Keratinocyte (primary cell): ENCODE measurements at regions not wholly inside any gene's neighbourhood (a gene's known extent, or its start where the extent isn't known, plus 50 kb on each side); places are given as distances from the start of the nearest gene placed in this dataset.

ENCODE experiments used
- DNase-seq: peaks from one replicate; pipeline ENCODE4 v3.0.0-alpha.2; 2011; ENCODE audit warnings: low read depth, missing footprints, low spot score
- FAIRE-seq: peaks from 2 replicates; lab custom pipeline; 2011; peaks lifted over from hg19 to GRCh38; lab: Jason Lieb, UNC
- H2AFZ ChIP-seq: 2 replicates; pipeline ENCODE4 v1.6.0; 2012; ENCODE audit warnings: low read length, control low read depth, inconsistent platforms; ENCODE audit not compliant: control insufficient read depth
- H3K27ac ChIP-seq: 2 replicates; pipeline ENCODE4 v1.5.1; 2011; ENCODE audit warnings: low read length; ENCODE audit not compliant: control insufficient read depth, insufficient read depth
- H3K27me3 ChIP-seq: 3 replicates; pipeline ENCODE4 v1.6.0; 2011; ENCODE audit warnings: low read length; ENCODE audit not compliant: control insufficient read depth, insufficient read depth; ENCODE audit errors: extremely low read depth
- H3K36me3 ChIP-seq, 2 experiments: 2 replicates in 1 of 2; 3 replicates in 1 of 2; pipeline ENCODE4 v1.5.1; 2011; ENCODE audit warnings: low read length in 2 of 2, mild to moderate bottlenecking in 1 of 2; ENCODE audit not compliant: control insufficient read depth in 2 of 2, insufficient read depth in 2 of 2; ENCODE audit errors: extremely low read depth in 1 of 2
- H3K4me1 ChIP-seq: 3 replicates; pipeline ENCODE4 v1.5.1; 2011; ENCODE audit warnings: low read length; ENCODE audit not compliant: control insufficient read depth, insufficient read depth; ENCODE audit errors: extremely low read depth
- H3K4me2 ChIP-seq: 3 replicates; pipeline ENCODE4 v1.6.0; 2011; ENCODE audit warnings: low read depth, low read length; ENCODE audit not compliant: control insufficient read depth, insufficient read depth; ENCODE audit errors: extremely low read depth
- H3K4me3 ChIP-seq, 3 experiments: fragments of 200-600 bp in 1 of 3; sonication (generic) in 1 of 3; 2 replicates in 2 of 3; 3 replicates in 1 of 3; pipeline ENCODE4 v1.5.1; 2011 to 2016; ENCODE audit warnings: low read length in 3 of 3, mild to moderate bottlenecking in 3 of 3, control low read depth in 2 of 3, inconsistent platforms in 1 of 3, low read depth in 1 of 3, mixed read lengths in 1 of 3, mixed run types in 1 of 3, moderate library complexity in 1 of 3; ENCODE audit not compliant: control insufficient read depth in 2 of 3, insufficient read depth in 2 of 3; ENCODE audit errors: extremely low read depth in 1 of 3
- H3K79me2 ChIP-seq: 2 replicates; pipeline ENCODE4 v1.6.0; 2012; ENCODE audit warnings: low read length; ENCODE audit not compliant: control insufficient read depth, insufficient read depth
- H3K9ac ChIP-seq: 3 replicates; pipeline ENCODE4 v1.6.0; 2011; ENCODE audit warnings: low read length; ENCODE audit not compliant: control insufficient read depth, insufficient read depth; ENCODE audit errors: extremely low read depth
- H3K9me1 ChIP-seq: 3 replicates; pipeline ENCODE4 v1.6.0; 2011; ENCODE audit warnings: low read length; ENCODE audit not compliant: control insufficient read depth, insufficient read depth; ENCODE audit errors: extremely low read depth
- H3K9me3 ChIP-seq: 2 replicates; pipeline ENCODE4 v1.5.1; 2012; ENCODE audit warnings: low read depth, low read length; ENCODE audit not compliant: control insufficient read depth
- H4K20me1 ChIP-seq: 3 replicates; pipeline ENCODE4 v1.6.0; 2011; ENCODE audit warnings: low read length; ENCODE audit not compliant: control insufficient read depth, insufficient read depth; ENCODE audit errors: extremely low read depth
- EZH2 ChIP-seq: IDR thresholded peaks from one replicate; pipeline ENCODE4 v1.6.1; 2012; ENCODE audit warnings: inconsistent platforms, mild to moderate bottlenecking, low read length, moderate library complexity
- dilution Hi-C: fragments of 300-500 bp; cut with MboI; formaldehyde crosslinking; loops from one replicate; pipeline ENCODE4 v1.7.0; 2020; ENCODE audit warnings: low sequenced_read_pairs; ENCODE audit not compliant: extremely low pct_ligation_motif_present
- TF ChIP-seq, protein P1 (sequence below), 3 experiments: IDR thresholded peaks in 1 of 3; conservative IDR thresholded peaks in 1 of 3; optimal IDR thresholded peaks in 1 of 3; 2 replicates in 2 of 3; 3 replicates in 1 of 3; pipeline versions ENCODE3 to v1.5.1; 2011; ENCODE audit warnings: low read length in 3 of 3, mild to moderate bottlenecking in 3 of 3, moderate library complexity in 2 of 3, control low read depth in 1 of 3, inconsistent platforms in 1 of 3; ENCODE audit not compliant: insufficient read depth in 2 of 3; ENCODE audit errors: extremely low read depth in 1 of 3

DNA sequence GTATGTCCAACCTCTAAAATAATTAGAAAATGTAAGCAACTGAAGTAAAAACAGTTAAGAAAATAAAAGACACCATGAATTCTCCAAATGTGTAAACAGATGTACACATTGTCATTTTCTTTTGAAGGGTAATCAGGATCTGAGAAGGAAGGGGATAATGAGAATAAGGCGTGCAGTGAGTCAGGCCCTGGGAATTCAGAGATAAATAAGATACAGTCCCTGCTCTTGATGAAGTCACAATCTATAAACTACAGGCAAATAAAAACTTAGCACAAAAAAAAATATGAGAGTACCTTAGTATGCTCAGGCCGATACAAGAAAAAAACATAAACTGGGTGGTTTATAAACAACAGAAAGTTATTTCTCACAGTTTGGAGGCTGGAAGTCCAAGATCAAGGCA is 315.3 kb downstream of the DNAH5 start:
- FAIRE-seq (no peak), DNase-seq (no peak)
- TF ChIP-seq, protein P1, sequence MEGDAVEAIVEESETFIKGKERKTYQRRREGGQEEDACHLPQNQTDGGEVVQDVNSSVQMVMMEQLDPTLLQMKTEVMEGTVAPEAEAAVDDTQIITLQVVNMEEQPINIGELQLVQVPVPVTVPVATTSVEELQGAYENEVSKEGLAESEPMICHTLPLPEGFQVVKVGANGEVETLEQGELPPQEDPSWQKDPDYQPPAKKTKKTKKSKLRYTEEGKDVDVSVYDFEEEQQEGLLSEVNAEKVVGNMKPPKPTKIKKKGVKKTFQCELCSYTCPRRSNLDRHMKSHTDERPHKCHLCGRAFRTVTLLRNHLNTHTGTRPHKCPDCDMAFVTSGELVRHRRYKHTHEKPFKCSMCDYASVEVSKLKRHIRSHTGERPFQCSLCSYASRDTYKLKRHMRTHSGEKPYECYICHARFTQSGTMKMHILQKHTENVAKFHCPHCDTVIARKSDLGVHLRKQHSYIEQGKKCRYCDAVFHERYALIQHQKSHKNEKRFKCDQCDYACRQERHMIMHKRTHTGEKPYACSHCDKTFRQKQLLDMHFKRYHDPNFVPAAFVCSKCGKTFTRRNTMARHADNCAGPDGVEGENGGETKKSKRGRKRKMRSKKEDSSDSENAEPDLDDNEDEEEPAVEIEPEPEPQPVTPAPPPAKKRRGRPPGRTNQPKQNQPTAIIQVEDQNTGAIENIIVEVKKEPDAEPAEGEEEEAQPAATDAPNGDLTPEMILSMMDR (optimal IDR thresholded peaks at IDR 0.05 in 1 of 3, IDR thresholded peaks at IDR 0.05 in 1 of 3, conservative IDR thresholded peaks at IDR 0.05 in 1 of 3; ENCODE audit: extremely low read depth in 1 of 3, insufficient read depth in 2 of 3, low read length in 3 of 3), result no peak
- TF ChIP-seq EZH2, result no peak
- Histone ChIP-seq H3K27ac (no peak overlapping the region), H3K9me3 (no peaks in the 10 kb centered on the region), H3K9ac (no peak overlapping the region), H3K4me3 (no peak overlapping the region), H3K4me2 (no peak overlapping the region), H3K4me1 (peaks cover 10% of the 10 kb centered on the region), H3K27me3 (no peaks in the 10 kb centered on the region), H3K36me3 (no peaks in the 10 kb centered on the region), H3K79me2 (no peaks in the 10 kb centered on the region), H2AFZ (no peak overlapping the region), H4K20me1 (no peaks in the 10 kb centered on the region), H3K9me1 (no peaks in the 10 kb centered on the region)
- dilution Hi-C loops, result no loop called here

DNA sequence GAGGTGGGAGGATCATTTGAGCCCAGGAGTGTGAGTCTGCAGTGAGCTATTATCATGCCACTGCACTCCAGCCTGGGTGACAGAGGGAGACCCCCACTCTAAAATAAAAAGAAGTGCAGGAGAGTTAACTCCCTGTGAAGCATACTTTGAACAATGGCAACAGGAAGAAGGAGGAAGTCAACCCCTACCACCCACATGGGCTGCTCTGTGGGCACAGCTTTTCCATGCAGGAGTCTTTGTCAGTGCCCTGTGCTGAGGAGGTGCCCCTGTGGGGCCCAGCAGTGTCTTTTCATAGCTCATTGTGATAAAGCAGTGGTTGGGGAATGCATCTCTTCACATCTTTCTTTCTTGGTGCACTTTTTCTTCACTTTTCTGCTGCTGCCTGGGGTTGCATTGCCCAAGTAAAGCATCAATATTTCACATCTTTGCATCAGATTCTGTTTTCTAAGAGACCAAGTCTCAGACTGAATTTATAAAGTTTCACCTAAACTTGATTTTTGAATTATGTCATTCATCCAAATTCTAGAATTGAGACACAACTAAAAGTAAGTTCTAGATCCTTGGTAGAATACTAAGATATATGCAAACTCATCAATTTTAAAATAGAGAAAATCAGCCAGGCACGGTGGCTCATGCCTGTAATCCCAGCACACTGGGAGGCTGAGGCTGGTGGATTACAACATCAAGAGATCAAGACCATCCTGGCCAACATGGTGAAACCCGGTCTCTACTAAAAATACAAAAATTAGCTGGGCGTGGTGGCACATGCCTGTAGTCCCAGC is 316.6 kb downstream of the DNAH5 start:
- Histone ChIP-seq H3K4me3 (no peak overlapping the region), H3K27me3 (no peaks in the 10 kb centered on the region), H3K9me3 (no peaks in the 10 kb centered on the region), H3K36me3 (no peaks in the 10 kb centered on the region), H2AFZ (no peak overlapping the region), H3K4me1 (peaks cover 9% of the 10 kb centered on the region), H3K9ac (no peak overlapping the region), H3K79me2 (no peaks in the 10 kb centered on the region), H4K20me1 (no peaks in the 10 kb centered on the region), H3K27ac (no peak overlapping the region), H3K4me2 (no peak overlapping the region), H3K9me1 (no peaks in the 10 kb centered on the region)
- dilution Hi-C loops, result no loop called here
- FAIRE-seq (no peak), DNase-seq (no peak)
- no peak for TF ChIP-seq EZH2
- TF ChIP-seq, protein P1 (optimal IDR thresholded peaks at IDR 0.05 in 1 of 3, IDR thresholded peaks at IDR 0.05 in 1 of 3, conservative IDR thresholded peaks at IDR 0.05 in 1 of 3; ENCODE audit: extremely low read depth in 1 of 3, insufficient read depth in 2 of 3, low read length in 3 of 3), result no peak
